Fibroblast of skin of back (primary cell): ENCODE measurements at regions not wholly inside any gene's neighbourhood (a gene's known extent, or its start where the extent isn't known, plus 50 kb on each side); places are given as distances from the start of the nearest gene placed in this dataset.
"Not testable (repeated sequence)": the region's sequence is repeated elsewhere in the genome, so short reads cannot be mapped to it uniquely, and the experiment has no call there.

Experiments
- DNase-seq: peaks from one replicate; pipeline ENCODE4 v3.0.0-alpha.2; 2013

GRCh38 chr1:192862271-192862670 is 53.4 kb downstream of the RGS2 start:
- no peak for DNase-seq

- no peak for DNase-seq
These were observed 57.5 kb downstream of the RGS2 start for GRCh38 chr1:192866241-192866868.

GRCh38 chr1:192867180-192867579 is 58.3 kb downstream of the RGS2 start:
- DNase-seq = no peak

GRCh38 chr1:192869308-192869940 is 60.6 kb downstream of the RGS2 start:
- no peak for DNase-seq

- no peak for DNase-seq
These were observed 63.2 kb downstream of the RGS2 start for GRCh38 chr1:192872010-192872409.

GRCh38 chr1:192873836-192874235 is 65.0 kb downstream of the RGS2 start:
- DNase-seq = no peak

GRCh38 chr1:192876633-192877032 is 67.8 kb downstream of the RGS2 start:
- no peak for DNase-seq

GRCh38 chr1:192877283-192877886 is 68.5 kb downstream of the RGS2 start:
- DNase-seq = no peak

GRCh38 chr1:192878249-192878648 is 69.4 kb downstream of the RGS2 start:
- DNase-seq = no peak

GRCh38 chr1:192879406-192879805 is 70.6 kb downstream of the RGS2 start:
- peak; percentile 13 for DNase-seq

GRCh38 chr1:192880231-192880630 is 71.4 kb downstream of the RGS2 start:
- DNase-seq = no peak

- no peak for DNase-seq
These were observed 75.4 kb downstream of the RGS2 start for GRCh38 chr1:192884241-192884640.

- DNase-seq = not testable (repeated sequence)
These were observed 76.5 kb downstream of the RGS2 start for GRCh38 chr1:192885387-192885786.

GRCh38 chr1:192887426-192887825 is 78.6 kb downstream of the RGS2 start:
- no peak for DNase-seq

GRCh38 chr1:192888574-192888973 is 79.7 kb downstream of the RGS2 start:
- no peak for DNase-seq

- no peak for DNase-seq
These were observed 80.2 kb downstream of the RGS2 start for GRCh38 chr1:192889082-192889481.

- DNase-seq = no peak
These were observed 81.3 kb downstream of the RGS2 start for GRCh38 chr1:192890134-192890533.

GRCh38 chr1:192892934-192893333 is 84.1 kb downstream of the RGS2 start:
- no peak for DNase-seq

GRCh38 chr1:192895487-192895886 is 86.6 kb downstream of the RGS2 start:
- not testable (repeated sequence) for DNase-seq

- DNase-seq = no peak
These were observed 87.5 kb downstream of the RGS2 start for GRCh38 chr1:192896376-192896775.

GRCh38 chr1:192901500-192901899 is 92.7 kb downstream of the RGS2 start:
- DNase-seq = no peak

- no peak for DNase-seq
These were observed 94.3 kb downstream of the RGS2 start for GRCh38 chr1:192903142-192903541.

- peak; percentile 66 for DNase-seq
These were observed 95.6 kb downstream of the RGS2 start for GRCh38 chr1:192904438-192904895.

GRCh38 chr1:192905049-192905448 is 96.2 kb downstream of the RGS2 start:
- DNase-seq = no peak
